ENCODE measurements at regions not wholly inside any gene's neighbourhood (a gene's known extent, or its start where the extent isn't known, plus 50 kb on each side); places are given as distances from the start of the nearest gene placed in this dataset.

GRCh38 chr10:46220872-46221538, 65.8 kb upstream of the ANTXRL start:
- no peak for TF ChIP-seq CTCF (IDR thresholded peaks at IDR 0.05)
- no peak for TF ChIP-seq POLR2A (IDR thresholded peaks at IDR 0.05)
